ENCODE measurements at regions not wholly inside any gene's neighbourhood (a gene's known extent, or its start where the extent isn't known, plus 50 kb on each side); places are given as distances from the start of the nearest gene placed in this dataset.

DNA sequence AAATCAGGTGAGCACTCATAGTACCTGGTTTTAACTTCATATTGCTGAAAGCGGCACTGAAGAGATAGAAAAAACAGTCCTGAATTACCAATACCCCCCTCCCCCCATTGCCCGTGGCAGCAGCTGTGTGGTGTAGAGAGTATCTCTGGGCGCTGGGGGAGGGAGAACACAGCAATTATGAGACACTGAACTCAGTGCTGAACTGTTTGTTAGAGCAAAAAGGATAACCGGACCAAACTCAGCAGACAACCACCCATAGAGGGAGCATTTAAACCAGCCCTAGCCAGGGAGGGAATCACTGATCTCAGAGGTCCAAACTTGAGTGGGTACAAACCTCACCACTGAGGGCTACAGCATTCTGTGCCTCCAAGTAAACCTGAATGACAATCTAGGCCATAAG is 457.4 kb upstream of the TEX13C start:
- H3K4me1 Mint-ChIP-seq (ENCODE audit: low read depth): no peaks in the 10 kb centered on the region
- H3K36me3 Mint-ChIP-seq (ENCODE audit: low read depth): no peaks in the 10 kb centered on the region
- peaks cover 3% of the 10 kb centered on the region for H3K27me3 Mint-ChIP-seq (ENCODE audit: low read depth)
- TF ChIP-seq, protein P1, sequence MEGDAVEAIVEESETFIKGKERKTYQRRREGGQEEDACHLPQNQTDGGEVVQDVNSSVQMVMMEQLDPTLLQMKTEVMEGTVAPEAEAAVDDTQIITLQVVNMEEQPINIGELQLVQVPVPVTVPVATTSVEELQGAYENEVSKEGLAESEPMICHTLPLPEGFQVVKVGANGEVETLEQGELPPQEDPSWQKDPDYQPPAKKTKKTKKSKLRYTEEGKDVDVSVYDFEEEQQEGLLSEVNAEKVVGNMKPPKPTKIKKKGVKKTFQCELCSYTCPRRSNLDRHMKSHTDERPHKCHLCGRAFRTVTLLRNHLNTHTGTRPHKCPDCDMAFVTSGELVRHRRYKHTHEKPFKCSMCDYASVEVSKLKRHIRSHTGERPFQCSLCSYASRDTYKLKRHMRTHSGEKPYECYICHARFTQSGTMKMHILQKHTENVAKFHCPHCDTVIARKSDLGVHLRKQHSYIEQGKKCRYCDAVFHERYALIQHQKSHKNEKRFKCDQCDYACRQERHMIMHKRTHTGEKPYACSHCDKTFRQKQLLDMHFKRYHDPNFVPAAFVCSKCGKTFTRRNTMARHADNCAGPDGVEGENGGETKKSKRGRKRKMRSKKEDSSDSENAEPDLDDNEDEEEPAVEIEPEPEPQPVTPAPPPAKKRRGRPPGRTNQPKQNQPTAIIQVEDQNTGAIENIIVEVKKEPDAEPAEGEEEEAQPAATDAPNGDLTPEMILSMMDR (IDR thresholded peaks at IDR 0.05): no peak
- no peak for DNase-seq (ENCODE audit: low spot score)
- H3K9me3 Mint-ChIP-seq (ENCODE audit: low read depth): peaks cover 24% of the 10 kb centered on the region
- H3K27ac Mint-ChIP-seq (ENCODE audit: unreplicated experiment): no peak overlapping the region
- H3K4me3 Mint-ChIP-seq (ENCODE audit: unreplicated experiment): no peak overlapping the region

DNA sequence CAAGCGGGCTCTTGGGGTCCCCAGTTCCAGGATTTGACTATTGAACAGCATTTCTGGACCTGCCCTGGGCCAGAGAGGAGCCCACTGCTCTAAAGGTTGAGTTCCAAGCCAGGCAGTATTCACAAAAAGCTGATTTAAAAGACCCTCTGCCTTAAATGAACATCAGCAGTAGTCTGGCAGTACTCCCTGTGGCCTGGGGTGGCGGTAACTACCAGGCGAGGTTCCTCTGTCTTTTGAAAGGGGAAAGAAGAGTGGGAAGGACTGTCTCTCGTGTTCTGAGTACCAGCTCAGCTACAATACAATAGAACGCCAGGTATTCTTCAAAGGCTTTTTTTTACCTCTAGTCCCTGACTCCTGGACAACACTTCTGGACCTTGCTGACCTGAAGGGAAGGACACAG is 456.4 kb upstream of the TEX13C start:
- Mint-ChIP-seq H3K4me1 (ENCODE audit: low read depth) (no peaks in the 10 kb centered on the region), H3K27ac (ENCODE audit: unreplicated experiment) (no peak overlapping the region), H3K9me3 (ENCODE audit: low read depth) (peaks cover 33% of the 10 kb centered on the region), H3K36me3 (ENCODE audit: low read depth) (no peaks in the 10 kb centered on the region), H3K4me3 (ENCODE audit: unreplicated experiment) (no peak overlapping the region), H3K27me3 (ENCODE audit: low read depth) (peaks cover 3% of the 10 kb centered on the region)
- TF ChIP-seq, protein P1 (IDR thresholded peaks at IDR 0.05): no peak
- DNase-seq (ENCODE audit: low spot score): no peak

DNA sequence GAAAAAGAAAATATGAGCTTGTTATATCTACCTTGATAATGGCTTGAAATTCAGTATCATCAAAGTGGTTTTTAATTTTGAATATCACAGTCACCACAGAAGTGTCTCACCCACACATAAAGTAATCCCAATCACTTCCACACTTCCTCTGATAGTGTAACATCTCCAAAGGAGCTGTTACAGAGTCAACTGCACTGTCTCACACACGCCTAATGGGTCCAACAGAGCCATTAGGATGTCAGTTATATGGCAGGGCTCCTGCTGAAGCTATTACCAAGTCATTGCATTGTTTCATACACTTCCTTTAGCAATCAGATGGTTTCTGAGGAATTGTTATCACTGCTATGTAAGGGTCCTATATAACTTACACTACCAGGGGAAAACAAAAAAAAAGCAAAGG is 432.1 kb upstream of the TEX13C start:
- DNase-seq (ENCODE audit: low spot score): no peak
- Mint-ChIP-seq H3K4me3 (ENCODE audit: unreplicated experiment) (no peak overlapping the region), H3K27ac (ENCODE audit: unreplicated experiment) (no peak overlapping the region), H3K4me1 (ENCODE audit: low read depth) (no peaks in the 10 kb centered on the region), H3K27me3 (ENCODE audit: low read depth) (peaks cover 2% of the 10 kb centered on the region), H3K36me3 (ENCODE audit: low read depth) (no peaks in the 10 kb centered on the region), H3K9me3 (ENCODE audit: low read depth) (no peaks in the 10 kb centered on the region)
- TF ChIP-seq, protein P1 (IDR thresholded peaks at IDR 0.05): no peak

DNA sequence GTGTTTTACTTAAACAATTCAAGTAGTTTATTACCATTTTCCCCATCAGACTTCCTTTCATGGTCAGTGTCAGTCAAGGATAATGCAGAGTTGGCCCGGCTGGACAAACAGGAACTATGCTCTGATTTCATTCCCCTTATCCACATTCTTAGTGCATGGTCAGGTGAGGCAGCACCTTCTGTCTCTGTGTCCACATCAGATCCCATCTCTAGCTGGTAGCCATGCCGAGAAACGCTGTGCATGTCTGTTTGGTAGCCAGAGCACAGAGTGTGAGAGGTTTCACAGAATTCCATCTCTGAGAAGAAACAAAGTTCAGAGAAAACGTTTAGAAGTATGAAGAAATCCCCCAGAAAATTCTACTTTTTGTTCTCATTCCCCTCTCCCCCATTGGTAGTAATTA is 423.7 kb upstream of the TEX13C start:
- no peak overlapping the region for H3K27ac Mint-ChIP-seq (ENCODE audit: unreplicated experiment)
- H3K27me3 Mint-ChIP-seq (ENCODE audit: low read depth): peaks cover 3% of the 10 kb centered on the region
- no peak for DNase-seq (ENCODE audit: low spot score)
- H3K9me3 Mint-ChIP-seq (ENCODE audit: low read depth): no peaks in the 10 kb centered on the region
- no peak overlapping the region for H3K4me3 Mint-ChIP-seq (ENCODE audit: unreplicated experiment)
- no peaks in the 10 kb centered on the region for H3K4me1 Mint-ChIP-seq (ENCODE audit: low read depth)
- TF ChIP-seq, protein P1 (IDR thresholded peaks at IDR 0.05): no peak
- H3K36me3 Mint-ChIP-seq (ENCODE audit: low read depth): no peaks in the 10 kb centered on the region

DNA sequence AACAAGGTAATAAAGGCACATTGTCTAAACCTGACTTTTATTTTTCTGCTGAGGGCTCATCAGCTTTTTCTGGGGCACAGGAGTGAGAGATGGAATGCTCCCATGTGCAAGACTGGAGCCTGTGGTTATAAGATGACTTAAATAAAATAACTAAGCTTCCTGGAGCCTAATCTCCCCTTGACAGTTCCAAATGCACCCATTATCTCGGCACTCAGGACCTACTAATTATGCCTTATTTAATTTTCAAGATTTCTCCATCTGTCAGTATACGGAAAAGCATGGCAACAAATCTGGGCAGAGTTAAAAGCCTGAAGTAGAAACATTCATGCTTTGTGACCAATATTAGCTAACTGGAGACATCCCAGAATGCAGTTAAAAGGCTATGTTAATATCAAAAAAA is 416.7 kb upstream of the TEX13C start:
- DNase-seq (ENCODE audit: low spot score): no peak
- H3K27me3 Mint-ChIP-seq (ENCODE audit: low read depth): no peaks in the 10 kb centered on the region
- TF ChIP-seq, protein P1 (IDR thresholded peaks at IDR 0.05): no peak
- no peaks in the 10 kb centered on the region for H3K4me1 Mint-ChIP-seq (ENCODE audit: low read depth)
- H3K36me3 Mint-ChIP-seq (ENCODE audit: low read depth): no peaks in the 10 kb centered on the region
- H3K4me3 Mint-ChIP-seq (ENCODE audit: unreplicated experiment): no peak overlapping the region
- H3K27ac Mint-ChIP-seq (ENCODE audit: unreplicated experiment): no peak overlapping the region
- H3K9me3 Mint-ChIP-seq (ENCODE audit: low read depth): peaks cover 5% of the 10 kb centered on the region
